ENCODE measurements at regions not wholly inside any gene's neighbourhood (a gene's known extent, or its start where the extent isn't known, plus 50 kb on each side); places are given as distances from the start of the nearest gene placed in this dataset.

- TF ChIP-seq, protein P1, sequence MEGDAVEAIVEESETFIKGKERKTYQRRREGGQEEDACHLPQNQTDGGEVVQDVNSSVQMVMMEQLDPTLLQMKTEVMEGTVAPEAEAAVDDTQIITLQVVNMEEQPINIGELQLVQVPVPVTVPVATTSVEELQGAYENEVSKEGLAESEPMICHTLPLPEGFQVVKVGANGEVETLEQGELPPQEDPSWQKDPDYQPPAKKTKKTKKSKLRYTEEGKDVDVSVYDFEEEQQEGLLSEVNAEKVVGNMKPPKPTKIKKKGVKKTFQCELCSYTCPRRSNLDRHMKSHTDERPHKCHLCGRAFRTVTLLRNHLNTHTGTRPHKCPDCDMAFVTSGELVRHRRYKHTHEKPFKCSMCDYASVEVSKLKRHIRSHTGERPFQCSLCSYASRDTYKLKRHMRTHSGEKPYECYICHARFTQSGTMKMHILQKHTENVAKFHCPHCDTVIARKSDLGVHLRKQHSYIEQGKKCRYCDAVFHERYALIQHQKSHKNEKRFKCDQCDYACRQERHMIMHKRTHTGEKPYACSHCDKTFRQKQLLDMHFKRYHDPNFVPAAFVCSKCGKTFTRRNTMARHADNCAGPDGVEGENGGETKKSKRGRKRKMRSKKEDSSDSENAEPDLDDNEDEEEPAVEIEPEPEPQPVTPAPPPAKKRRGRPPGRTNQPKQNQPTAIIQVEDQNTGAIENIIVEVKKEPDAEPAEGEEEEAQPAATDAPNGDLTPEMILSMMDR (IDR thresholded peaks at IDR 0.05; ENCODE audit: low read depth, low read length, poor library complexity, severe bottlenecking): no peak
- TF ChIP-seq EZH2phosphoT487 (IDR thresholded peaks at IDR 0.05; ENCODE audit: borderline replicate concordance, low read length): no peak
These were observed 183.1 kb downstream of the EMP1 start for GRCh38 chr12:13379531-13380188.
